ENCODE measurements at regions not wholly inside any gene's neighbourhood (a gene's known extent, or its start where the extent isn't known, plus 50 kb on each side); places are given as distances from the start of the nearest gene placed in this dataset.

DNA sequence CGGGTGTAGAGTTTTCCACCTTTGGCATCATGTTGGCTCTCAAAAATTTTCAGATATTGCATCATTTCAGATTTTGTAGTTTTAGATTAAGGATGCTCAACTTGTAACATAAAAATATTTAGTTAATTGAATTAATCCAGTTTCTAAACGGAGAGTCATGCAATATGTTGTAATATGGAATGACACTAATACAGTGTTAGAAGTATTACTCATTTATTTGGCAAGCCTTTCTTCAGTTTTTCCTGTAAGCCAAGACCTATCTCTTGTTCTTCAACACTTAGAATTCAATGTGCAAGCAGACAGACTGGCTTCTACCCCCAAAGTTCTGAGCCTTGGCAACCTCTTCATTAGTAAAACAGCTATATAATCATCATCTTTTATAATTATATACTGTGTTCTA lies 985.0 kb upstream of the GOT2 start:
- peak; percentile 7 for DNase-seq (ENCODE audit: low spot score)

DNA sequence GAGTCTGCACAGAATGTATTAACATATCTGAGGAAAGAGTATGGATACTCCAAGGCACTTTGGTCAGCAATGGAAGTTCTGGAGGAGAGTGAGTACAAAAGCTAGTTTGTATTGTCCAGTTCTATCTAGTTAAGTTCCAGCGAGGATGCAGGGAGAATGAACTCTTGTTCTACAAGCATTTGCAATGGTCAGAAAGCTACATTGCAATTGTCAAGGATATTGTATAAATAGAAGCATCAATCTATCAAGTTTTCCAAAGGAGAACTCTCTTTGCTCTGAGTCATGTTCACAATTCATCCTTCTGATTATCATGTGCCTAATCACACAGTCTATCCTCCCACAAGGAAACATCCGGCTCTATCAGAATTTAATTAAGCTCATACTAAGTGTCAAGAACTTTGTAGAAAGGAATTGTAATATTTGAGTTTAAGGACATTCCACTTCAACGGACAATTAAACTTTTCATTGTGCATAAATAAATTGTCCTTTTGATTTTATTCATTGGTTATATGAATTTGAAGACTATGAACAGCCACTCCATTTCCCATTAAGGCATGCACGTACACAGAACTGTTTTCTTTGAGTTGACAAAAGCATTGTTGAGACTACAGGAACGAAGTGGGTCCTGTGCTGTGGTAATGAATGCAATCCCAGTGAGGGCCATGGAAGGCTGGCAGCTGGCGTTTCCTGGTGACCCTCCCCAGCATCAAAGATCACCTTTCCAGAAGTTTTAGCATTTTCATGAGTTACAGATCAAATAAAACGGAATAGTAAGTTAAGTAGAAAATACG lies 973.5 kb upstream of the GOT2 start:
- no peak for DNase-seq (ENCODE audit: low spot score)

DNA sequence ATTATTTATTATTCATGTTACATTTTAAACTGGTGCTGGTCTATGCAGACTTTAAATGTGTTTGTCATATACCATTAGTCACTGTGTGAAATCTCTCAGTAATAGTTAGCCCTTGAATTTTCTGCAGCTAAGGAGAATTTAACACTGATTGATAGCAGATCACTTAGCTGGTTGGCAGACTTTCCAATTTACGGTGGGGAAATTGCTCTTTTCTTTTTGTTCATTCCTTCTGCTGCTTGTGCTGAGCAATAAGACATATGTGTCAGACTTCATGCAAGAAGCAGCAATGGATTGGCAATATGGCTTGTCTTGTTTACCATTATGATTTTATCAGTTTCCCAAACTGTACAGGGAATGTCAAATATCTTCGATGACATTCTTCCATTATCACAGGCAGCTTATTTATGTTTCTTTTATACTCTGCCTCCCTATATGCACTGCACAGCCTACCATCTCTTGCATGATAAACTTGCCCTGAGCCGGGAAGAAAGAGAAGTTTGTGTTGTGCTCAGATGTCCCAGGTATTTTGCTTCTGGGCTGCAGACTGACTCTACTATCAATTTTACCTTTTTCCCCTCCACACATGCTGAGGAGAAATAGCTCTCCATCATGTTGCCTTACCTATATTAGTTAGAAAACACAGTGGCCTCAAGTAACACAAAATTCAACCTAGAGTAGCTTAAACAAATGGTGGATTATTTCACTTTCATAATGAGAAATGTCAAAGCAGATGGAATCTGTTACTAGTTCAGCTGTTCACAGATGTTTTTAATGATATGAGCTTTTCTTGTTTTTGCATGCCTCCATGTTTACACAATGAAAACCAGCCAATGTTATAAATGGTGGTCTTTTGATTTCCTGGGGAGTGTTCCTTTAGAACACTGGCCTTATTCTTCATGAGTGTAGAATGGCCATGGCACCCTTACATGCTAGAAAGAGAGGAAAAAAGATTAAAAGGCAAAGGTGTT lies 968.1 kb upstream of the GOT2 start:
- DNase-seq (ENCODE audit: low spot score): no peak

DNA sequence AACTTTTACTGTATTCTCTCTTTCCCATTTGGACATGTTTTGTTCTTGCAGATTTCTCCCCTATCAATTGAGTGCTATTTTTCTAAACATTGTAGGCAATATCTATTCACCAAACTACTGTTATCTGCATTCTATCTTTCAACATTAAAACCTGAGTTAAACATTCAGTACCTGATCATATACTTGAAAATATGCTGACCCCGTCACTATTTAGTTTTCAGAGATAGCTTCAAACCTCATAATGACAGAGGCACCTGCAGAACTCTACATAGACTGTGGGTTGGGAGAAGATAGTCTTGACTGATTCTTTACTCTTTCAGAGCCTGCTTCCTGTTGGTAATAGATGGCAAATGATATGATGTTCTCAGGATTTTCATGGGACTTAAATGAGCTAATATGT lies 965.7 kb upstream of the GOT2 start:
- no peak for DNase-seq (ENCODE audit: low spot score)

DNA sequence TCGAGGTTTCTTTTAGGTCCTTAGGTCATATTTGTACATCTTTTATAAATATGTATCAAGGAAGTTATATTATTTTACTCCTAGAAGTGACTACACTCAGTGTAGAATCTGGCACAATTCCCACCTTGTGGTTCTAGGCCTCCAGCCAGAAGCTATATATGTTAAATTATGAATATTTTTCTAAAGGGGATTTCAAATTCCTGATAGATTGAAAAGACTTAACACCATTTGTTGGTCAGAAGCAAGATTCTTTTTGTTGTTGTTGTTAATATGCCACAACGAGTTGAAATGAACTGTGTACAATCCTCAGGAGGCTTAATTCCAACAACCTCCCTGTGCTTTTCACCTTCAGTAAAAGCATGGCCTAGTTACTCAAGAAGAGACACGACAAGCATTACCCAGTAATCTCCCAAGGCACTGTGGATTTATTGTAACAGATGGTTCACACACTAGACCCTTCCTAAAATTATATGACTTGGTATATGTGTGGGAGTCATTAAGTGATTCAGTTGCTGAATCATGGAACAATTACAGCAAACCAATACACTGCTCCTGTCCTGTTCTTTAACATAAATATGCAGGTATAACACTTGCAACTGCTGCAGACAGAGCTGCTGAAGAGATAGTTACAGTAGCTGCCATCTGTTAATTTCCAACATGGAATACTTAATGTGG lies 964.4 kb upstream of the GOT2 start:
- no peak for DNase-seq (ENCODE audit: low spot score)

DNA sequence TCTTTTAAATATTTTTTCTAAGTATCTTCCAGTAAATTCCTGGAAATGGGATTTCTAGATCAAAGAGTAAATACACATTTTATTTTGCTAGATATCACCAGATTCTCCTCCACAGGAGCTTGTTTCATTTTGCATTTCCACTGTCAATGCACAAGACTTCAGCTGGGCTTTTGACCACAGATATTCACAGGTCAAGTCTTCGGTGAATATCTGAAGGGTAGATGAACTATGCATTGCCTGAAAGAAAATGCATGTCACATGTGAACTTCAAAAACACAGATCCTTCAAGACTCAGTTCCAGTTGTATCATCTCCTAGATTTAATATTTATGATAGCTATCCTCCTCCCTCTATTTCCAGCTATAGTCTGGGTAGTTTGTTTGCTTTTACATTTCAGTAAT lies 963.6 kb upstream of the GOT2 start:
- DNase-seq (ENCODE audit: low spot score): no peak

DNA sequence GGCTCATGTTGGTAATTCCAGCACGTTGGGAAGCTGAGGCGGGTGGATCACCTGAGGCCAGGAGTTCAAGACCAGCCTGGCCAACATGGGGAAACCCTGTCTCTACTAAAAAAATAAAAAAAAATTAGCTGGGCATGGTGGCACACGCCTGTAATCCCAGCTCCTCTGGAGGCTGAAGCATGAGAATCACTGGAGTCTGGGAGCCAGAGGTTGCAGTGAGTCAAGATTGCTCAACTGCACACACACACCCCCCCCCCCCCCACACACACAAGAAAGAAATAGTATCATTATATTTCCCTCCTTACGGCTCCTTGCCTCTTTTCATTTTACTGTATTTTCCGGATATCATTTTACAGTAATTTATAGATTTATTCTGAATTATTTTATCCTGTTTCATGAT lies 963.1 kb upstream of the GOT2 start:
- DNase-seq (ENCODE audit: low spot score): no peak

DNA sequence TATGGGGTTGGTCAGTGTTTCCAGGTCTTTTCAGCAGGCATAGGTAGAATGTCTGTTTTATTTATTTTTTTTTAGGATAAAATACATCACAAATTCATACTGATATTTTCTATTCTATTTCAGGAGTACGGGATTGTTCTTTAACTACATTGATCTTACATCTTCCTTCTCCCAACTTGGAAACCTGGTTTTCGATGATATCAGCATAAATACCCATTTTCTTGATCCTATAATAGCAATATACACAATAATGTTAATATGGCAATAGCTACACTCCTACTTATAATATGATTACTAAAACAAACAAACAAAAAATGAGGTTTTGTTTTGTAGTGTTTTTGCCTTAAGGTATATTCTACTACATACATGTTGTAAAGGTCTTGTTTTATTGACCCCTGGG lies 962.4 kb upstream of the GOT2 start:
- no peak for DNase-seq (ENCODE audit: low spot score)

DNA sequence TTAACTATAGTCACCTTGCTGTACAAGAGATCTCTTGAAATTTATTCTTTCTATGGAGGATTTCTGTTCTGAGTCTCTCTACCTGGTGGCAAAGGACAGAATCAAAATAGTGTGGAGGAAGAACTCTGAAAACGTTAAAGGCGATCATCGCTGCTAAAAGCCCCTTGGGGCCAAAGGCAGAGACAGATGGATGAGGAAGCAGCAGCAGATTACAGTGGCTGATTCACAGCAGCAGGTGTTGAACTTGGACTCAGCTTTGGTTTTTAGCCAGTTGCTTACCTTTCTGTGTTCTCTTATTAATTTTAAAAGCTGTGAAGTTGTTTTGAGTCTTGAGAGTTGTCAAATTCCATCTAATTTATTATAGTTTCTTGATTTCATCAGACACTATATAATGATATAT lies 956.1 kb upstream of the GOT2 start:
- no peak for DNase-seq (ENCODE audit: low spot score)

DNA sequence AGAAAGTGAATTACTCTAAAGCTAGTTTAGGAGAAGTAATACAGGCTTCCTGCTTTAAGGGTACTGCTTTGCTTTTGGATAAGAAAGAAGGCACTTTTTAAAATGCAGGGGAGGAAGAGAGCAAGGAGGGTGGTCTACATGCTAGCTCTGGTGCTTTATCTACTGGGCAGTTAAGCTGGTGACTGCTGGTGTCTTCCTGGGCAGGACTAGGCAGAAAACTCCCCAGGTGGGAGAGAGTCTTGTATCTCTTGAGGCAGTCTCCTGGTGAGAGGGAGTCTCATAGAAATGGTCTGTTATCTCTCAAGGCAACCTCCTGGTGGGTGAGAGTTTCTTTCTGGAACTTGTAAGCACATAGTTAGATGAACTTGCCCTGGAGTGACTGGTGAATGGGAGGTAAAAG lies 953.9 kb upstream of the GOT2 start:
- DNase-seq (ENCODE audit: low spot score): no peak

DNA sequence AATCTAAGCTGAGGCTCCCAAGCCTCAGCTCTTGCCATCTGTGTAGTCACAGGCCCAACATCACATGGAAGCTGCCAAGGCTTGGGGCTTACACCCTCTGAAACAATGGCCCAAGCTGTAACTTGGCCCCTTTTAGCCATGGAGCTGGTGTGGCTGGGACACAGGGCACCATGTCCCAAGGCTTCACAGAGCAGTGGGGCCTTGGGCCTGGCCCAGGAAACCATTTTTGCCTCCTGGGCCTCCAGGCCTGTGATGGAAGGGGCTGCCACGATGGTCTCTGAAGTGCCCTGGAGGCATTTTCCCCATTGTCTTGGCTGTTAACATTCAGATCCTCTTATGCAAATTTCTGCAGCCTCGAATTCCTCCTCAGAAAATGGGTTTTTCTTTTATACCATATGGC lies 952.3 kb upstream of the GOT2 start:
- DNase-seq (ENCODE audit: low spot score): no peak

DNA sequence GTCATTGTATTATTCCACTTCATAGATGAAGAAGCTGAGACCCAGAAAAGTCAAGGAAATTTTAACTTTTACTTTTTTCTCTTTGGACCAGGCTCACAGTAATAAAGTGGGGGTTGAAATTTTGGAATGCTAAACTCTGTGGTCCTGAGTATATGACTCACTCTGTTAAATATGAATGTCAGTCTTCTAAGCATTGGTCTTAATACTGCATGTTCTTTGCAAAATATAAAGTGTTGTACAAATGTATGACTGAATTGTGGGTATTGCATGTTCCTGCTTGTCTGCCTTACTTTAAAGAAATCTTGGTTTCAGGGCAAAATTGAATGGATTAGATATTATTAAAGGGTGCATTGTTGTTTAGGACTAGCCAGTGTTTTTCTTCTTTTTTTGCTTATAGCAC lies 950.8 kb upstream of the GOT2 start:
- peak; percentile 40 for DNase-seq (ENCODE audit: low spot score)

DNA sequence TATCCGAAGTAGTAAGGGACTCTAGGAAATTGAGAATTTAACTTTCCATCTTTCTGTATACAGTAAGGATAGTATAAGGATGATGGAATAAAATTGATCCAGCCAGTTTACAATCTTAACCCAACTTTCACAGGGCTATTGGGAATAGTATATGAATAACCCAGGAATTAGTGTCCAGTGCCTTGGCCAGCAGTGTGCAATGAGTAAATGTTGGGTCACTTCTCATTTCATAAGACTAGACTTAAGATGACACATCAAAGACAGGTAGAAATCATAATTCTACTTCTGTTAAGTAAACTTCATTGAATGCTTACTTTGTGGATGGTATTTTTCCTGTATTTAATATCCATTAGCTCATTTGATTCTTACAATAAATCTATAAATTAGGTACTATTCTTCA lies 949.6 kb upstream of the GOT2 start:
- DNase-seq (ENCODE audit: low spot score): no peak

DNA sequence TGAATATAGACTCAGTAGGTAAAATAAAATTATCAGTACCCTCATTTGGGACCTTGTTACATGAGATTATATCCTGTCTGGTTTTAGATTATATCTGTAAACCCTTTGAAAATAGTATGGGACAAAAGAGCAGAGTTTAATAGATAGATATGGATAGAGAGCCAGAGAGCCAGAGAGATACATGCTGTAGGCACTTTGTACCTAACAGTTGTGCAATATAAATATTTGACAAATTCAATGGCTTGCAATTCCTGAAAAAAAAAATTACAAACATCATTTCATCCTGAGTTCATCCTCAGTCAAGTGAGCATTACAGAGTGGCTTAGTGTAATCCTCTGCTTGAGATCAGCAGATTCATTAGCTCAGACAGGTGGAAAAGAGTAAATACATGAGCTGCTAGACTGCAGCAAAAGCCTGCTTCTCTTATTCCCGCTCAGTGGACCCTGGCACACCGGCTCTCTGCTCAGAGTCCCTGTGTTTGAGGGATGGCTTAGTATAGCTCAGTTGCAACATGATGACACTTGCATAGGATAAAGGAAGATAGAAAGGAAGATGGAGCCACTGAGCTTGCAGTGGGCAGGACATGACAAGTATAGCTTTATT lies 931.6 kb upstream of the GOT2 start:
- DNase-seq (ENCODE audit: low spot score): no peak

DNA sequence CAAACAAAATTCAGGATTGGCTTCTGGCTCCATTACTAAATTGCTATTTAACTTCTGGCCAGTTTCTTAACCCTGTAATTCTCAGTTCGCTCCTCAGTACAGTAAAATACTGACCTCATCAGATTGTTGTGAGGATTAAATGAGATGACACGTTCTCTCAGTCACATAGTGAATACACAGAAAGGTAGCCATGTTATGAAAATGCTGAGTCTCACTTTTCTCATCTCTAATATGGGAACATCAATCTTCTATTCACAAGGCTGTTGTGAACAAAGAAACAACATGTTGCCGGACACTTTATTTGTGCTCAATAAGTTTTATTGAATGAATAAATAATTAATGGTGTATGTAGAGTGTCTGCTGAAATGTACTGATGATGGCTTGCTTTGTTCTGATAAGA lies 924.5 kb upstream of the GOT2 start:
- DNase-seq (ENCODE audit: low spot score): no peak

DNA sequence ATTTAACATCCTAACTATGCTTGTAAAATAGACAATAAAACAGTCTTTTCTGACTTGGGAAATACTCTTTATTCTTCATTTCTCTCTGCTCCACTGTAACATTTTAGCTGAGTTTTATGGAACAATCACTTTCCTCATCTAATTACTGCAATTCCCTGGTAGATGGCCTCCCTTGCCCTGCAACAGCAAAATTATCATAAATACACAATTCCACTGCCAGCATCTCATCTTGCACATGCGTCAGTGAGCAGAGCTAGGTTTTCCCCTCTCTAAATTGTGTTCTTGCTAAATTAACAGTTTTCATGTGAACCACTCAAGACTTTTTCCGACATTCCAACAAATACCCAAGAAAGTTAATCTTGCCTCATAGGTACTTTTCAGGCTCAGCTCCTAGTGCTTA lies 920.9 kb upstream of the GOT2 start:
- no peak for DNase-seq (ENCODE audit: low spot score)

DNA sequence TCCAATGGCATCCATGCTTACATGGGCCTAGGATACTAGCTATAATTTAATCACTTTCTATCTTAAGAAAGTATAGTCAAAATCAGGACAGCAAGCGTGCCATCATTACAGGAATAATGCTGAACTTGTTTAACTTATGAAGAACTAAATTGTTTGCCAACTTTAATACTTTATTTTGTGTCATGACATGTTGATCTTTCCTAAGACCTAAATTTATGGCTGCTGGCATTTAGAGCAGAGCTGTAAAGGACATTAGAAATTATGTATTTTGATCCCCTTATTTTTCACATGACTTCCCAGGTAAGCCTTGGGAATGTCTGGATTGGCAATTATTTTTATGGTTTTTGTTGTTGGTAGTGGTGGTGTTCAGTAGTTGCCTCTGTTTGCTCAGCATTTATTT lies 920.3 kb upstream of the GOT2 start:
- no peak for DNase-seq (ENCODE audit: low spot score)

DNA sequence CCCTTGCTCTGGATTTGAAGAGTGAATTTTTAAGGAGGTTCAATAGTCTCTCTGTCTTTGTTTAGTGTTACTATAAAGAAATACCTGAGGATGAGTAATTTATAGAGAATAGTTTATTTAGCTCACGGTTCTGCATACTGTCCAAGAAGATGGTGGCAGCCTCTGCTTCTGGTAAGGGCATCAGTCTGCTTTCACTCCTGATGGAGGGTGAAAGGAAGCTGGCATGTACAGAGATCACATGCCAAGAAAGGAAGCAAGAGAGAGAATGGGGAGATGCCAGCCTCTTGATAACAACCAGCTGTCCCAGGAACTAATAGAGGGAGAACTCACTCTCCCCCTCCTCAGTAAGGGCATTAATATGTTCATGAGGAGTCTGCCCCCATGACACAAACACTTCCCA lies 917.5 kb upstream of the GOT2 start:
- DNase-seq (ENCODE audit: low spot score): no peak

DNA sequence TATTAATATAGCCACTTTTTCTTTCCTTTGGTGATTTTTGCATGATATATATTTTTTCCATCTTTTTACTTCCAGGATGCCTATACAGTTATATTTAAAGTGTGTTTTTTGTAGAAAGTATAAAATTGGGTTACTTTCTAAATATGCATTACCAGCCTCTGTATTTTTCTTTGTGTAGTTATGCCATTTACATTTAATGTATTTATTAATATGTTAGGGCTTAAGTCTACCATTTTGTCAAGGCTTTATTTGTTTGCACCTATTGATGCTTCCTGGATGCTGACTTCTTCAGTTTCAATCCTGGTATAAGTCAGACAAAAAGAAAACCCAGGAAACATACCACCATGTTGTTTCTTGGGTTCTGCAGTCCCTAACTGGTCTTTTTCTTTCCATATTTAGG lies 911.1 kb upstream of the GOT2 start:
- DNase-seq (ENCODE audit: low spot score): no peak

DNA sequence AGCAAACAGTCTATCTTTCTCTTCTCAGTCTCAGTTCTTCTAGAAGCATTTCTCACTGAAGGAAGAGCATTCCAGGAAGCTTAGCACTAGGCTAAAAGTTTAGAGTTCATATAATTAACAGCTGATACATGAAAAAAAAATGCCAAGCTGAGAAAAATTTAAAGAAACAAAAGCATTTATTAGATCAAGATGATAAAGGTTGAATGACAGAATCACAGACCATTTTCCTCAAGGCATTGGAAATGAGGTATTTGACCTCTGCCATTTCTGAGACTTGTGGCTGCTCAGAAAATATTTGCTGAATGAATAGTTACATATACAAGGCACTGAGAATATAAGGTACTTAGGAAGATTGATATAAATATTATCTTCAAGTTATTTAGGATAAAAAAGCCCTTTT lies 901.6 kb upstream of the GOT2 start:
- DNase-seq (ENCODE audit: low spot score): peak; percentile 9

DNA sequence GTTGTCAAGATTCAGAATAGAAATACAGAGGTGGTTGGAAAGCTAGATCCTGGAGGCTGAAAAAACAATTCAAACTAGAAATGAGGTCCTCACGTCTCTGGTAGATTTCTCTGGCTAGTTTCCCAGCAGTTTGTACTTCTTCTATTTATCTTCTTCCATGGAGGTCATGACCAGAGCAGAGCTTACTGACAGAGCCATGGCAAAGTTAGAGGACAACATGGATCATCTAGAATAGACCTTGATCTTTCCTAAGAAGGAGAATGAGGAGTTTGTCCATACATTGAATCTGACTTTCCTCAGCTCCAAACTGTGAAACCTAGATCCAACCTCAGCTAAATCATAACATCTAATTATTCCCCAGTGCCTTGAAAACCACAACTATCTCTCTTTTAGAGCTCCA lies 900.8 kb upstream of the GOT2 start:
- no peak for DNase-seq (ENCODE audit: low spot score)

DNA sequence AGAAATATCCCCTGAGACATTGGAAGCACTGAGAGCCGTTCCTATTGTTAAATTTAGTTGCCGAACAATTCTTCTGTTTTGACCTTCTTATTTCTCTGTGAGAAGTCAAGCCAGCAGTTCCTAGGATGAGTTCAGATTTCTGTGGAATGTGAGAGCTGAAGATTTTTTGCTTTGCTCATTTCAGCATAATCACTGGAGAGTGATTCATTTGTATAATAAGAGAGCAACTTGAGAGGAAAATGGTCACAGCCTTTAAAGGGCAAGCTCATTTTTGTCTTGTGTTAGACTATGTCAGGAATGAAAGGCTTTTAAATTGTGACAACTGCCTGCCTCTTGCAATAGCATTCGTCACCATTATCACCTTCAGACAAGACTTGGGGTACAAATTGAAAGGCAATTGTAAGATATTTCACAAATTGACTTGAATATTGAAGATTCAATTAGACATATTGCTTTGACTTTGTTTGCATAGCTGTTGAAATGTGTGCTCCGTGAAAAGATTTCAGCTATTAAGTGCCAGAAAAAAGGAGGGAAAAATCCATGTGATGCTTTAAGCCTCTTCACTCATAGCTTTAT lies 900.0 kb upstream of the GOT2 start:
- DNase-seq (ENCODE audit: low spot score): peak; percentile 56

All from AG08395 (cell line).